Peyer's patch (tissue), 4 donors: ENCODE measurements at regions not wholly inside any gene's neighbourhood (a gene's known extent, or its start where the extent isn't known, plus 50 kb on each side); places are given as distances from the start of the nearest gene placed in this dataset.

Experiments used
- POLR2A ChIP-seq, 2 donors: fragments of 450-650 bp; IDR thresholded peaks; one replicate each; pipeline ENCODE4 v1.5.1; 2017; ENCODE audit warnings: antibody characterized with exemption in 2 of 2, mild to moderate bottlenecking in 2 of 2, moderate library complexity in 2 of 2
- TF ChIP-seq, protein P1 (sequence below), 6 experiments: fragments of 450-650 bp in 4 of 6; fragments of 200-600 bp in 2 of 6; sonication (generic) in 1 of 6; IDR thresholded peaks; one replicate each; pipeline ENCODE4 v1.5.1; 2017 to 2019; ENCODE audit warnings: antibody characterized with exemption in 6 of 6, mild to moderate bottlenecking in 3 of 6, moderate library complexity in 1 of 6

- TF ChIP-seq, protein P1, sequence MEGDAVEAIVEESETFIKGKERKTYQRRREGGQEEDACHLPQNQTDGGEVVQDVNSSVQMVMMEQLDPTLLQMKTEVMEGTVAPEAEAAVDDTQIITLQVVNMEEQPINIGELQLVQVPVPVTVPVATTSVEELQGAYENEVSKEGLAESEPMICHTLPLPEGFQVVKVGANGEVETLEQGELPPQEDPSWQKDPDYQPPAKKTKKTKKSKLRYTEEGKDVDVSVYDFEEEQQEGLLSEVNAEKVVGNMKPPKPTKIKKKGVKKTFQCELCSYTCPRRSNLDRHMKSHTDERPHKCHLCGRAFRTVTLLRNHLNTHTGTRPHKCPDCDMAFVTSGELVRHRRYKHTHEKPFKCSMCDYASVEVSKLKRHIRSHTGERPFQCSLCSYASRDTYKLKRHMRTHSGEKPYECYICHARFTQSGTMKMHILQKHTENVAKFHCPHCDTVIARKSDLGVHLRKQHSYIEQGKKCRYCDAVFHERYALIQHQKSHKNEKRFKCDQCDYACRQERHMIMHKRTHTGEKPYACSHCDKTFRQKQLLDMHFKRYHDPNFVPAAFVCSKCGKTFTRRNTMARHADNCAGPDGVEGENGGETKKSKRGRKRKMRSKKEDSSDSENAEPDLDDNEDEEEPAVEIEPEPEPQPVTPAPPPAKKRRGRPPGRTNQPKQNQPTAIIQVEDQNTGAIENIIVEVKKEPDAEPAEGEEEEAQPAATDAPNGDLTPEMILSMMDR (IDR thresholded peaks at IDR 0.05), result no peak
- no peak for TF ChIP-seq POLR2A (IDR thresholded peaks at IDR 0.05)
These were observed 416.2 kb downstream of the MATN1 start for GRCh38 chr1:30307182-30307581.
